ENCODE measurements at regions not wholly inside any gene's neighbourhood (a gene's known extent, or its start where the extent isn't known, plus 50 kb on each side); places are given as distances from the start of the nearest gene placed in this dataset.

- no peaks in the 10 kb centered on the region for H3K9me3 Mint-ChIP-seq (ENCODE audit: low read depth)
- CTCF ChIA-PET, result no interaction called here
- no peaks in the 10 kb centered on the region for H3K36me3 Mint-ChIP-seq
- ATAC-seq, result no peak
- no peaks in the 10 kb centered on the region for H3K4me1 Mint-ChIP-seq
- H3K27ac Mint-ChIP-seq, result no peak overlapping the region
- no peak overlapping the region for H3K4me3 Mint-ChIP-seq
- DNase-seq, result no peak
- peaks cover 4% of the 10 kb centered on the region for H3K27me3 Mint-ChIP-seq
These were observed 214.7 kb downstream of the GAS1 start for GRCh38 chr9:86732514-86733171.

DNA sequence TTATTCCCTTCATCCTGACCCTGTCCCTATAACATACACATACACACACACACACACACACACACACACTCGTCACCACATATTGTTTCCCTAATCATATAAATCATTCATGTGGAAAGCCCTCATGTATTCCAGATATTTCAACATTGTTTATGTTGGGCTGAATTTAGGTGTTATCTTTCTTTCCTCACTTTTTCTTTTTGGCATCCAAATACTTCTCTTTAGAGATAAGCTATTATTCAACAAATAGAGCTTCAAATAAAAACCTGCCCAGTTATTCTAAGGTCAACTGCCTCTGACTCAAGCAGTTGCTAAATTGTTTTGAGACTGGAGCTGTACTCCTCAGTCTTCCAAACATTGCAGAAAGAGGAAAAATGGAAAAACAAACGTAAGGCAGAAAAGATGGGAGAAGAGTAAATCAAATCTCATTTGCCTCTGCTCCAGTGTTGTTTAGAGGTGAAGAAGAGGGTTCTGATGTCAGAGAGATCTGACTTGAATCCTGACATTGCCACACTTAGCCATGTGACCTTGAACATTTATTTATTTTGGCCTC is 215.7 kb downstream of the GAS1 start:
- CTCF ChIA-PET, result no interaction called here
- peaks cover 4% of the 10 kb centered on the region for H3K27me3 Mint-ChIP-seq
- H3K27ac Mint-ChIP-seq, result no peak overlapping the region
- no peak overlapping the region for H3K4me3 Mint-ChIP-seq
- ATAC-seq (no peak), DNase-seq (no peak)
- H3K4me1 Mint-ChIP-seq, result no peaks in the 10 kb centered on the region
- no peaks in the 10 kb centered on the region for H3K9me3 Mint-ChIP-seq (ENCODE audit: low read depth)
- H3K36me3 Mint-ChIP-seq, result no peaks in the 10 kb centered on the region

GRCh38 chr9:86730163-86730928 is 217.0 kb downstream of the GAS1 start:
- Mint-ChIP-seq H3K36me3 (no peaks in the 10 kb centered on the region), H3K4me3 (no peak overlapping the region), H3K27ac (no peak overlapping the region), H3K4me1 (no peaks in the 10 kb centered on the region), H3K27me3 (peaks cover 4% of the 10 kb centered on the region), H3K9me3 (ENCODE audit: low read depth) (no peaks in the 10 kb centered on the region)
- DNase-seq (no peak), ATAC-seq (no peak)
- CTCF ChIA-PET, result no interaction called here

- peaks cover 2% of the 10 kb centered on the region for H3K4me1 Mint-ChIP-seq
- CTCF ChIA-PET, result no interaction called here
These were observed 222.8 kb downstream of the GAS1 start for GRCh38 chr9:86724529-86724928.

GRCh38 chr9:86723346-86723745 is 224.0 kb downstream of the GAS1 start:
- DNase-seq, result no peak
- Mint-ChIP-seq H3K4me3 (no peak overlapping the region), H3K4me1 (peaks cover 2% of the 10 kb centered on the region), H3K27me3 (no peaks in the 10 kb centered on the region), H3K36me3 (no peaks in the 10 kb centered on the region), H3K9me3 (ENCODE audit: low read depth) (no peaks in the 10 kb centered on the region), H3K27ac (no peak overlapping the region)
- CTCF ChIA-PET, result no interaction called here
- no peak for ATAC-seq

More at GRCh38 chr9:86724529-86724928, 222.8 kb downstream of the GAS1 start:
- Mint-ChIP-seq H3K27me3 (no peaks in the 10 kb centered on the region), H3K36me3 (no peaks in the 10 kb centered on the region), H3K9me3 (ENCODE audit: low read depth) (no peaks in the 10 kb centered on the region), H3K27ac (no peak overlapping the region), H3K4me3 (no peak overlapping the region)
- no peak for ATAC-seq
- DNase-seq, result no peak

DNA sequence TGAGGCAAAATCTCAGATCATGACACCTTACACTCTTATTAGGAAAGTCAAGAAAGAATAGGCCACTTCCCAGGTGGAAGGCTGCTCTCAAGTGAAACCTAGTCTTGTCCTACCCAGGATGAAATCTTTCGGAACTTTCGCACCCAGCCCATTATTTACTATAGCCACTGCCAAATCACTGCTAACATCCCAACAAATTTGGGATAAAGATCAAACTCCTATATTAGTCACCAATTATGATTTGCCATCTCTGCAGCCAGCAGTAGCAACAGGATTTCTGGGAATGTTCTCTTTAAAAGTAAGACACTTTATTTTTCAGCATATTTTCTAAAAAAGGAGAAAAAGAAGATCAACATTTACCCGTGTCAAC is 224.6 kb downstream of the GAS1 start:
- DNase-seq, result no peak
- Mint-ChIP-seq H3K4me3 (no peak overlapping the region), H3K27ac (no peak overlapping the region), H3K9me3 (ENCODE audit: low read depth) (no peaks in the 10 kb centered on the region), H3K4me1 (peaks cover 2% of the 10 kb centered on the region), H3K36me3 (no peaks in the 10 kb centered on the region), H3K27me3 (no peaks in the 10 kb centered on the region)
- CTCF ChIA-PET, result no interaction called here
- ATAC-seq, result no peak

- CTCF ChIA-PET, result no interaction called here
- ATAC-seq, result no peak
- Mint-ChIP-seq H3K36me3 (no peaks in the 10 kb centered on the region), H3K4me3 (no peak overlapping the region), H3K9me3 (ENCODE audit: low read depth) (no peaks in the 10 kb centered on the region), H3K4me1 (peaks cover 2% of the 10 kb centered on the region), H3K27ac (no peak overlapping the region), H3K27me3 (no peaks in the 10 kb centered on the region)
- DNase-seq, result no peak
These were observed 225.2 kb downstream of the GAS1 start for GRCh38 chr9:86721843-86722705.

DNA sequence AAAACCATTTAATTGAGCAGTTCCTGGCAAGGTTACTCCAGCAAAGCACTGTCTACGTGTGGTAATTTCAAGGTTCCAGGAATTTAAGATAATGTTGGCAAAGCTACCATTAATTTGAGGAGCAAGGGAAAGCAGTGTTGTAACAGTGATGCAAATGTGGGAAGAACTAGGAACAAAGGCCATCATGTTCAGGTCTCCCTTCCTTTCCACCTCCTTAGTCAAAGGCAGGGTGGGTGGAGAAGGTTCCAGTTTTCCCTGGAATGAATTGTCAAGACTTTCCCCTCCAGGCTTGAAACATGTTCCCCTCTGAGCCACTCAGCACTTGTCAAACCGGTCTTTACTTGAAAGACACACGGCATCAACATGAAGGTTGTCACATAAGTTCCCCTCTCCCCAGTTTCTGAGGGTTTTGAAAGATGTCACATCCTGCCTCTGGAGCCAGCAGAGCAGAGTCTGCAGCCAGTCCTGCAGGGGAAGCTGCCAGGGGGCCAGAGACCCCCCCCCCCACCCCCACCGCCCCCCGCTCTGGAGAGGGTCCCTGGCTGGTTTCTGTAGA is 226.0 kb downstream of the GAS1 start:
- DNase-seq (no peak), ATAC-seq (no peak)
- no peaks in the 10 kb centered on the region for H3K36me3 Mint-ChIP-seq
- peaks cover 2% of the 10 kb centered on the region for H3K4me1 Mint-ChIP-seq
- H3K27me3 Mint-ChIP-seq, result no peaks in the 10 kb centered on the region
- H3K4me3 Mint-ChIP-seq, result no peak overlapping the region
- CTCF ChIA-PET, result no interaction called here
- H3K27ac Mint-ChIP-seq, result no peak overlapping the region
- no peaks in the 10 kb centered on the region for H3K9me3 Mint-ChIP-seq (ENCODE audit: low read depth)

DNA sequence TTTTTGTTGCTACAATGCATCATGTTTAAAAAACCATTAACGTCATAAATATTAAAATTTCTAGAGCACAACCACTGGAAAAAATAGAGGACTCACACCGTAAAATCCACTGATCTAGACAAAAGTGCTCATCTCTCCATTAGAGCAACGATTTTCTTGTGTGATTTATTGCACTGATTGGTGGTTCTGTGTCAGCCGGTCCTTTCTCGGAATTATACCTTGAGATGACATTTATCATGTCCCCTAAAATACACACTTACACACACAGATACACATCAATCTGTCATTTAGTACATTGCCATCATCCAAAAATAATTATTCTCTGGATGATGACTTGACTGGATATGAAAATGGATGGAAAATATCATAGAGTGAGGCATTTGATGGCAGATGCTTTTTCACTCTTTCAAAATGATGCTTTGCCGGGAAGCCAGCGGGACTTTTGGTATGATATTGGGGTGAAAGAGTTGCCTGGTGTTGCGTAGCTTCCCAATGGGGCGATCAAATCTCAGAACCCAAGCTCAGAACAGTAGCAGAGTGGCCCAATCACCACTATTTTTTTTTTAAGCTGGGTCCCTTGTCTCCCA is 226.6 kb downstream of the GAS1 start:
- Mint-ChIP-seq H3K4me3 (no peak overlapping the region), H3K9me3 (ENCODE audit: low read depth) (no peaks in the 10 kb centered on the region), H3K36me3 (no peaks in the 10 kb centered on the region), H3K27me3 (no peaks in the 10 kb centered on the region), H3K4me1 (peaks cover 2% of the 10 kb centered on the region), H3K27ac (no peak overlapping the region)
- no peak for ATAC-seq
- CTCF ChIA-PET, result no interaction called here
- no peak for DNase-seq

GRCh38 chr9:86718388-86719049 is 228.8 kb downstream of the GAS1 start:
- DNase-seq (no peak), ATAC-seq (no peak)
- Mint-ChIP-seq H3K27ac (no peak overlapping the region), H3K27me3 (no peaks in the 10 kb centered on the region), H3K9me3 (ENCODE audit: low read depth) (no peaks in the 10 kb centered on the region), H3K4me3 (no peak overlapping the region), H3K4me1 (peaks cover 1% of the 10 kb centered on the region), H3K36me3 (no peaks in the 10 kb centered on the region)
- CTCF ChIA-PET, result no interaction called here

DNA sequence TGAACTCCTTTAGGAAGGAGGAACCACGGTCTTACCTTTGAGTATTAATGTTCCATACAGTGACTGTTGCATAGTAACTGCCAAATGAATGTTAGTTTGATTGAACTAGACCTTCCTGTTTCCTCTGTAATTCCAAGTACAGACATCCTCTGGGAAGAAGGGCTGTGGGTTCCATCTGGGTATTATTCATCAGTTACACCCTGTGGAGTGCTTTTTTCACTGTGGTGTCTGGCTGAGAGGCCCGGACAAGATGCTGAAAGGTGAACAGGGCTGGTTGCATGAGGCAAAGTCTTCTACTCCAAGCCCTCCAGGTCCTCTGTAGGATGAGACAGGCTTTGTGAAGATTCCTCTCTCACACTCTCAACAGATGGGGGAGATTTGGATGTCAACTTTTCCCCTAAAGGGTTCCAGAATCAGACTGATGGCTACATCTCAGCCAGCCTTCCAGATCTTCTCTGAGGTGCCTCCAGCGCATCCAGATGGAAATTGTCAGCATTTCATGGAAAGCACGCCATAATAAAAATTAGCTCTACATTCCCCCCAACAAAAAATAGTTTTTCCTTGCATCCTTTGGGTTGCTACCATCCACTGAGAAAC is 230.9 kb downstream of the GAS1 start:
- H3K9me3 Mint-ChIP-seq (ENCODE audit: low read depth), result no peaks in the 10 kb centered on the region
- ATAC-seq (no peak), DNase-seq (no peak)
- CTCF ChIA-PET, result no interaction called here
- no peaks in the 10 kb centered on the region for H3K27me3 Mint-ChIP-seq
- H3K4me3 Mint-ChIP-seq, result no peak overlapping the region
- no peak overlapping the region for H3K27ac Mint-ChIP-seq
- H3K36me3 Mint-ChIP-seq, result no peaks in the 10 kb centered on the region
- no peaks in the 10 kb centered on the region for H3K4me1 Mint-ChIP-seq

GRCh38 chr9:86714999-86715398 is 232.3 kb downstream of the GAS1 start:
- CTCF ChIA-PET, result no interaction called here
- Mint-ChIP-seq H3K27ac (no peak overlapping the region), H3K27me3 (no peaks in the 10 kb centered on the region), H3K36me3 (no peaks in the 10 kb centered on the region), H3K9me3 (ENCODE audit: low read depth) (no peaks in the 10 kb centered on the region), H3K4me3 (no peak overlapping the region), H3K4me1 (no peaks in the 10 kb centered on the region)
- DNase-seq (no peak), ATAC-seq (no peak)

Measured in activated CD8-positive, alpha-beta memory T cell treated with anti-CD3 and anti-CD28 coated beads, Interleukin-2, amount 10 ng/mL, durations not matched to agents 7 days and 5 days (primary cell).